Vagina (tissue), 2 donors: ENCODE measurements at regions not wholly inside any gene's neighbourhood (a gene's known extent, or its start where the extent isn't known, plus 50 kb on each side); places are given as distances from the start of the nearest gene placed in this dataset.

Experiments used
- DNase-seq, 2 donors: peaks; one replicate each; pipeline ENCODE4 v3.0.0-alpha.2; 2017; ENCODE audit errors: extremely low spot score in 2 of 2
- H3K27ac ChIP-seq: fragments of 200-600 bp; sonication (generic); one replicate; pipeline ENCODE4 v1.5.1; 2019
- H3K27me3 ChIP-seq: fragments of 200-600 bp; sonication (generic); one replicate; pipeline ENCODE4 v1.5.1; 2019
- H3K36me3 ChIP-seq, 2 donors: fragments of 200-600 bp; sonication (generic); one replicate each; pipeline ENCODE4 v1.5.1; 2017 to 2019
- H3K4me1 ChIP-seq: fragments of 200-600 bp; sonication (generic); one replicate; pipeline ENCODE4 v1.5.1; 2019
- H3K4me3 ChIP-seq, 2 donors: fragments of 200-600 bp; sonication (generic); 1 replicate in 1 of 2; 2 replicates in 1 of 2; pipeline ENCODE4 v1.5.1; 2016 to 2019
- H3K9me3 ChIP-seq: fragments of 200-600 bp; sonication (generic); one replicate; pipeline ENCODE4 v1.5.1; 2019
- CTCF ChIP-seq, 3 experiments: fragments of 450-650 bp in 2 of 3; fragments of 200-600 bp in 1 of 3; sonication (generic) in 1 of 3; IDR thresholded peaks; one replicate each; pipeline ENCODE4 v1.5.1; 2017 to 2019; ENCODE audit warnings: antibody characterized with exemption in 3 of 3, mild to moderate bottlenecking in 2 of 3, moderate library complexity in 2 of 3
- POLR2A ChIP-seq, 2 donors: fragments of 450-650 bp; IDR thresholded peaks; one replicate each; pipeline ENCODE4 v1.6.1; 2017; ENCODE audit warnings: antibody characterized with exemption in 2 of 2, mild to moderate bottlenecking in 2 of 2, moderate library complexity in 2 of 2
- POLR2AphosphoS5 ChIP-seq, 2 donors: sonication (generic); formaldehyde crosslinking; IDR thresholded peaks; one replicate each; pipeline ENCODE4 v1.9.0; 2017; ENCODE audit warnings: antibody characterized with exemption in 2 of 2, mild to moderate bottlenecking in 2 of 2, low read depth in 1 of 2; ENCODE audit not compliant: insufficient read depth in 1 of 2
- intact Hi-C: fragments of 100-400 bp; cut with DNase I; formaldehyde crosslinking; loops from one replicate; pipeline ENCODE4 v1.15.1; 2023

- H3K27ac ChIP-seq: no peak overlapping the region
- no peak for TF ChIP-seq CTCF (IDR thresholded peaks at IDR 0.05)
- TF ChIP-seq POLR2AphosphoS5 (IDR thresholded peaks at IDR 0.05; ENCODE audit: insufficient read depth in 1 of 2, low read depth in 1 of 2): no peak
- no peak for TF ChIP-seq POLR2A (IDR thresholded peaks at IDR 0.05)
- no peak for DNase-seq
- no peak overlapping the region for H3K4me3 ChIP-seq
- H3K4me1 ChIP-seq: no peaks in the 10 kb centered on the region
- H3K27me3 ChIP-seq: no peaks in the 10 kb centered on the region
- no peaks in the 10 kb centered on the region for H3K36me3 ChIP-seq
- H3K9me3 ChIP-seq: no peaks in the 10 kb centered on the region
- intact Hi-C loops: no loop called here
Observed at GRCh38 chr1:200319148-200319547, 90.7 kb downstream of the ZNF281 start.

GRCh38 chr1:200317236-200317635, 92.6 kb downstream of the ZNF281 start:
- TF ChIP-seq POLR2AphosphoS5 (IDR thresholded peaks at IDR 0.05; ENCODE audit: insufficient read depth in 1 of 2, low read depth in 1 of 2) (no peak), CTCF (IDR thresholded peaks at IDR 0.05) (no peak), POLR2A (IDR thresholded peaks at IDR 0.05) (no peak)
- Histone ChIP-seq H3K4me3 (no peak overlapping the region), H3K36me3 (no peaks in the 10 kb centered on the region), H3K27me3 (no peaks in the 10 kb centered on the region), H3K9me3 (no peaks in the 10 kb centered on the region), H3K27ac (no peak overlapping the region), H3K4me1 (no peaks in the 10 kb centered on the region)
- intact Hi-C loops: no loop called here
- DNase-seq: no peak

- Histone ChIP-seq H3K9me3 (no peaks in the 10 kb centered on the region), H3K4me3 (no peak overlapping the region), H3K27me3 (no peaks in the 10 kb centered on the region), H3K27ac (no peak overlapping the region), H3K36me3 (no peaks in the 10 kb centered on the region), H3K4me1 (no peaks in the 10 kb centered on the region)
- TF ChIP-seq CTCF (IDR thresholded peaks at IDR 0.05): no peak
- no peak for TF ChIP-seq POLR2A (IDR thresholded peaks at IDR 0.05)
- no peak for TF ChIP-seq POLR2AphosphoS5 (IDR thresholded peaks at IDR 0.05; ENCODE audit: insufficient read depth in 1 of 2, low read depth in 1 of 2)
- no peak for DNase-seq
- intact Hi-C loops: no loop called here
Observed at GRCh38 chr1:200316148-200316803, 93.6 kb downstream of the ZNF281 start.

- Histone ChIP-seq H3K27ac (no peak overlapping the region), H3K27me3 (no peaks in the 10 kb centered on the region), H3K36me3 (no peaks in the 10 kb centered on the region), H3K4me3 (no peak overlapping the region), H3K4me1 (no peaks in the 10 kb centered on the region), H3K9me3 (no peaks in the 10 kb centered on the region)
- DNase-seq: no peak
- intact Hi-C loops: no loop called here
- TF ChIP-seq POLR2AphosphoS5 (IDR thresholded peaks at IDR 0.05; ENCODE audit: insufficient read depth in 1 of 2, low read depth in 1 of 2): no peak
- TF ChIP-seq CTCF (IDR thresholded peaks at IDR 0.05): no peak
Observed at GRCh38 chr1:200314085-200314750, 95.6 kb downstream of the ZNF281 start.

GRCh38 chr1:200311256-200311655, 98.6 kb downstream of the ZNF281 start:
- H3K36me3 ChIP-seq: no peaks in the 10 kb centered on the region
- TF ChIP-seq POLR2AphosphoS5 (IDR thresholded peaks at IDR 0.05; ENCODE audit: insufficient read depth in 1 of 2, low read depth in 1 of 2) (no peak), POLR2A (IDR thresholded peaks at IDR 0.05) (no peak), CTCF (IDR thresholded peaks at IDR 0.05) (no peak)
- H3K4me1 ChIP-seq: no peaks in the 10 kb centered on the region
- H3K27ac ChIP-seq: no peak overlapping the region
- no peak overlapping the region for H3K4me3 ChIP-seq
- intact Hi-C loops: no loop called here
- no peaks in the 10 kb centered on the region for H3K9me3 ChIP-seq
- no peaks in the 10 kb centered on the region for H3K27me3 ChIP-seq
- DNase-seq: no peak
